Activated CD4-positive, alpha-beta T cell treated with anti-CD3 and anti-CD28 coated beads for 1 hour (primary cell): ENCODE measurements at regions not wholly inside any gene's neighbourhood (a gene's known extent, or its start where the extent isn't known, plus 50 kb on each side); places are given as distances from the start of the nearest gene placed in this dataset.

Experiments used
- DNase-seq: peaks from one replicate; pipeline ENCODE4 v3.0.0-alpha.2; 2020

DNA sequence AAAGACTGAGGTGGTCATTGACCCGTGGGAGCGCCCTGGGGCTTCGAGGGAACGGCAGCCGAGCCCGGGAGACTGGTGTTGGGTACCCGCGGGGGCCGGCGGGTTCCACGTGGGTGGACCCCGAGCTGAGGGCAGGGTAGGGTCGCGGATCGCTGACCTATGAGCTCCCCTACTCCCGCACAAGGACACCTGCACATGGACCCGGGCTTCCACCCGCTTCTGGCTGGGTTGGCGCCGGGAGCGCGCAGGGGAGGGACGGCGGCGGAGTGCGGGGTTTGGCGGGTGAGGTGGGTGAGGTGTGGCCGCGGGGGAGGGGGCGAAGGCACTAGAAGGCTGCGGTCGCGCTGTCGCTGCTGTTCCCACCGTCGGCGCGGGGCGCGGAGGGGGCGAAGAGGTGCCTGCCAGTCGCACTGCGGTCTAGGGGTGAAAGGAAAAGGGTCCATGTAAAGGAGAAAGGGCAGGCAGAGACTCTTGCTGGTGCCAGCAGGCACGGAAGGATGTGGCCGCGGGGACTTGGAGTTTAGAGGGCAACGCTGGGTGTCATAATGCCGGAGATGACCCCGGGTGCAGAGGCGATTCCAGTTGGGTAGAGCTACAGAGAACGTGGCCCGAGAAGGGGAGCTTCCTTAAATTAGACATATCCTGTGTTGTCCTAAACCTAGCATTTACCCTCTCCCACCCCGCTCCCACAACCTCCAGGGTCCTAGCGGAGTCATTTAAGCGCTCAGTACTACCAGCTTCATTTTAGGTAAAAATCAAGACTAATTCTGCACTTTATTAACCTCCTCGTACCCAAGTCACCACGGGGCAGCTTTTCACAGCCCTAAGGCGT lies 245.9 kb upstream of the TOPAZ1 start:
- DNase-seq: no peak

DNA sequence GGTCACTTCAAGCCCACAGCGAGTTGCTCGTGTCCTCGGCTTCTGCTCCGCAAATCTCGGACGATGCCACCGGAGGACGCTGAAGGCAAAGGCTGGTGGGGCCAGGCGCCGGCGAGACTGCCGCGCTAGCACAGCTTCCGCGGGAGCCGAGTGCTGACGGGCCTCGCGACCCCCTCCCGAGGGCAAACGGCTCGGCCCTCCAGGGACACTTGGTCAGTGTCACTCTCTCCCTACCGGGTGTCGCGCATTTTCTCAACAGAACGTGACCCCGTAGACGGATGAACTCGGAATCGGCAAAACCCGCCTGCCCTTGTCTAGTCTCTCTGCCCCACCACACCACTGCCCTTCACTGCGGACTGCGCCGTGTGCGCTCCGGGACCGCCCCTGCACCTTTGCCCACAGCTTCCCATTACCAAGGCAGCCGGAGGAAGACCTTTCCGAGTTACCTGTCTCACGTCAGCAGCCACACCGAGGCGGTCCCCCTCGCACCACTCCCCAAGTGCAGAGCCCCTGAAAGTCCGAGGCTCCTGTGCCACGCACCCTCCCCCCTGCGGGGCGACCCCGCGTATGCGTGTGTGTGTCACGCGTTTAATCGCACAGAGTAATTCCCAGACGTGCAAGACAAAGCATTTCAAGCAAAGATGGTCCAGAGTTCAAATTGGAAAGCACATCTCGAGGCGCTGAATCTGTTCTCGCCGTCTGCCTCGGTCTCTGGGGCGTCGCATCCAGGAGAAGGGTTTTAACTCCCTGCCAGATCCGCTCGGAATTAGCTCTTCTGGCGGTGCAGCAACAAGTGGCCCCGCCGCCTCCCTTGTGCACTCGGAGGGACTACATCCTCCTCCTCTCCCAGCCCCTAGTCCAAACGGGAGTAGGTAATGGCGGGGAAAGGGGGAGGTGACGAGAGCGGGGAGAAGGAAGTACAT lies 245.0 kb upstream of the TOPAZ1 start:
- no peak for DNase-seq

DNA sequence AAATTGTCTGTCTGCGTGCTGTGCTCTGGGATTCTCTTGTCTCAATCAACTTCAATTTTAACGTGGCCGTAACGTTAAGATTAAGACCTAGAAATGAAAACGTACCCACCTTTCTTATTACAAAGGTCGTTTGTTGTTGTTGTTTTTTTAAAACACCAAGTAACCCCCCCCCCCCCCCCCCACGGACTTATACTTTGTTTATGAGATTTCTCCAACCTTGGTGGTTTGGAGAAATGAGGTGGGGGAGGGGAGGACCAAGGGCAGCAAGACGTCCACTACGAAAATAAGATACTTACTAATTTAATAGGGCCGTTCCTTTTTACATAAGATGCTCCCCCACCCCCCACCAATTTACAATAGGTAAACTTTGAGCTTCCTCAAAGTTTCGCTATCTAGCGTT lies 244.4 kb upstream of the TOPAZ1 start:
- no peak for DNase-seq

DNA sequence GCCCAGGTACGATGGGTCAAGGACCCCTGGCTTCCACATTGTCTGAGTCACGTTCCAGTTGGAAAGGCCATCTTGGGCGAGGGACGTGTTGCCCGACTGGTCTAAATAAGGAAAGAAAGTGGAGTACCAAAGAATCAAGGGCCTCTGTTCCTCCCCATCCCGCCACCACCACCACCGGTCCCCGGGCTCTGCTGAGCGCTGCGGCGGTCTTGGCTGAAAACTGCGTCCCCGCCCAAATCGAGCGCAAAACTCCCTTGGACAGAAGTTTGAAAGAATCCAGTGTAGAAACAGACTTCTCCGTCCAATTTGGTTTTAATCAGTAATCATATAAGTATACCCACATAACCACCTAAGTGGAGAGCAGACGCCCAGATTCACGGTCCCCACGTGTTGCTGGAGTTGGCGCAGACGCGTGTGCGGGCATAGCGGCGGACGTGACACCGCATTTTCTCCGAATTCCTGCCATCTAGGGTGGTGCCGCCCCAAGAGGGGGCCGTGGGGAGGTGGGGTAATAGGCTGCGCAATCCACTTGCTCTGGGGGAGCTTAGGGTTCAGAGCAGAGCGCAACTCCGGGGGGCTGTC lies 243.8 kb upstream of the TOPAZ1 start:
- no peak for DNase-seq

DNA sequence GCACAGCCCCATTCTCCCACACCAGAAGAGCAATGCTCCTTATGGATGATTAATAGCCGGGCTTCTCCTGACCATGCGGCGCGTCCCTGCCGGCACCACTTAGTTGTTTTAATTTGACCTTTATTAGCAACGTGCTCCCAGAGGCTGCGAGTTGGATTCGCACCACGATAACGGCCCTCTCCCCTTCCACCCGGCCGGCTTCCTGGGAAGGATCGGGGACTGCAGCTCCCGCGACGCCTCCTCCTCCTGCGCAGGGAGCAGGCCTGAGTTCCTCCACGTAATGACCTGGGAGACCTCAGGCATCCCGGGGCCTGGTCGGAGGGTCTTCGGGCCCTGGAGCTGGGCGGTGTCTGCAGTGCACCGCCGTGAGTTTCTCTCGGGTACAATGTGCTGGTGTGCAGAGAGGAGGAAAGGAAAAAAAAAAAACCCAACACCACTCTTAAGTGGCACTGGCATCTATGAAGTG lies 243.3 kb upstream of the TOPAZ1 start:
- no peak for DNase-seq

DNA sequence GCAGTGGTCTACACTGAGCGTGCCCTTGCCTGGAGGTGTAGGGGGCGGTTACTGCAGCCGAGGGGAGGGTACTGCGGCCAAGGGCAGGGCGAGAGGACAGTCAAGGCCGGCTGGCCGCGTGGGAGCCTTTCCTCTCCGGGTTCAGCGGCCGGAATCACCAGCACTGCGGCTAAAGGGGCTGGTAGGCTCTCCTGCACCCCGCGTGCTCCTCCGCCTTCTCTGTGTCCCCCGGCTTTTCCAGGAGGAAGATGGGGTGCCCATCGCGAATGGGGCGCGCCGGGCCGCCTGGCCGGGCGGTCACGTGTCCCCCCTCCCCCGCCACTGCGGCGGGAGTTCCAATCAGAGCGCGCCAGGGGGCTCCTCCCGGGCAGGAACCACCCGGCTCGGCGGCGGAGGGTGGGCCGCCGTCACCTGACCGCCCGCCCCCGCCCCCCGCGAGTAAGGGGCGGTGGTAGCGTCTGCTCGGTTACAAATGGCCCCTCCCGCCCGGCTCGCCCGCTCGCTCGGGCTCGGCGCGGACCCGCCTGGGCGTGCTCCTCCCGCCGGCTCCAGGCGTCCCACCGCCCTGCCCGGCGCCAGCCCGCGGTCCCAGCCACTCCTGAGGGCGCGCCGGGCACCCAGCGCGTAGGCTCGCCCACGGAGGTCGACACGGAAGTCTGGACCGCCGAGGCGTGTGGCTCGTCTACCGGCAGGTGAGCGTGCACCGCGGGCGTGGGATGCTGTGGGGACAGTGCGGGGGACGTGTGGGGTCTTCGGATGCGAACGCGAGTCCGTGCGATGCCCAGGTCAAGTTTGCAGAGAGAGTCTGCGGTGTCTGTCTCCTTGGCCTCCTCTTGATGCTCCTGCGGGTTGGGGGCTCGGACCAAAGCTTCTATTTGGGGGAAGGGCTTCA lies 242.6 kb upstream of the TOPAZ1 start:
- DNase-seq: no peak

DNA sequence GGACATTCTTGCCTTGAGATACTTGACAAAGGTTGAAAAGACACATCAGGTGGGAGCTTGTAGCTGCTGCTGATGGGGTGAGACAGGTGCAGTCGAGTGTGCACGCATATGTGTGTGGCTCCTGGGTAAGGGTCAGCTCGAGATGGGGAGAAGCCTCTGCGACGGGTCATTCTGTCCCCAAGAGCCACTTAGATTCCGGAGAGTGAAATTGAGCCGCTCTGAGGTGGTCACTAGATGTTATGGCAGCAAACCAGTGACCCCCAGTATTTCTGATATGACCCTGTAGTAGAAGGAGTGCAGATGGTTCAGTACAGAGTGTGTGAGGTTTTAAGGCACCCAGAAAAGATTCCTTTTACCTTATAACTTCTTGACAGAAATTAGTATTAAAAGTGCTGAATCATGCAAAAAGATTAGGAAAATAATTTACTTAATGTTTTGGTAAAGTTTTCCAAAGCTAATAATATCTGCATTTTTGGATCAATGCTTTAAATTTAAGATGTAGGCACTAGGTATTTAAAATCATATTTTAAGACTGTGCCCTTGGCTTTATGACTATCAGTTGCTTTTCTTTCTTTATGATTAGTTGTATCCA lies 241.9 kb upstream of the TOPAZ1 start:
- no peak for DNase-seq

DNA sequence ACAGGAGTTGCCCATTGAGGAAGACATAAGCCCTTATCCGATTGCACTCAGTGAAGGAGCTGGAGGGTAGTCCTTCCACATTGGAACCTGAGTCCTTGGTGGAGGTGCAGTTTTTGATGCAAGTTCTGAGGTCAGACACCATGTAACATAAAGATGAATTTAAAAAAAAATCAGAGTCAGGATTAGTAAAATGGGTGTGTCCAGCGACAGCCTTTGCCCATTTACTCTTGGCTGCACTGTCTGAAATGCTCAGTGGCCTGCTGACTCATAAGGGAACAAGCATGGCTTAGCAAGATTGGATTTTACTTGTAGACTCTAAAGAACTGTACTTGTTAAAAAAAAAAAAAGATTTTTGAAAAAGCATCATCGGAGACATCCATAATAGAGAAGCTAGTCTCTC lies 241.1 kb upstream of the TOPAZ1 start:
- no peak for DNase-seq

DNA sequence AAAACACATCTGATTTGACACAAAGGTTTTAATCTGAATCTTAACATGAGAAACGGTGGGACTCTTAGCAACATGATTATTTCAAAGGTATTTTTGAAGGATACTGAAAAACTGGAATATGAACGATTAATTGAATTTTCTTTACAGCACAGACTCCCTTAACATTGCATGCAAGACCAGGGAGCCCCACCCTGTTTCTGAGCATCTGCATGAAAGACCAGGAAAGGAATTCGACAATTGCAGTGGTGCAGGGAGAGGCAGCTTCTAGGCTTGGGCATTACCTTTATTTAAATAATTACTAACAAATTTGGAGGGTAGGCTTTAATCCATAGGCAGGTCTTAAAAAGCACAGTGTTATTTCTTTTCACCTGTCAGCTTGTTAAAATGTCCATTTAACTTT lies 240.6 kb upstream of the TOPAZ1 start:
- DNase-seq: no peak

DNA sequence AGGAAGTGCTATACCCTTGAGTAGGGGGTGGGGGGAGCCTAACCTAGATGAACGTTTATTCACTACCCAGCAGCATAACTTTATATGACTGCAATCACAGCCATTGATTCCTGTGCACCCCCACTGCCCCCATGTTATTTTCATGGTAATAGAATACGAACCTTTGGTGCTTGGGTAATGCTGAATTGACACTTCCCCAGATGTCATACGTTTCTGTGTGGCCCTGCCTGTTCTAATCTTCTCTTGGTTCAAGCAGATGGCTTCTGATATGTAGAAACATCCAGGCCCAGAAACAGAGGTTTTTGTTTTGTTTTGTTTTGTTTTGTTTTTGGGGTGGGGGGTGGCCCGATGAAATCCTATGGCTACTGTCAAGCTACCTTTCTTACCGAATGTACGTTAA lies 237.9 kb upstream of the TOPAZ1 start:
- no peak for DNase-seq

DNA sequence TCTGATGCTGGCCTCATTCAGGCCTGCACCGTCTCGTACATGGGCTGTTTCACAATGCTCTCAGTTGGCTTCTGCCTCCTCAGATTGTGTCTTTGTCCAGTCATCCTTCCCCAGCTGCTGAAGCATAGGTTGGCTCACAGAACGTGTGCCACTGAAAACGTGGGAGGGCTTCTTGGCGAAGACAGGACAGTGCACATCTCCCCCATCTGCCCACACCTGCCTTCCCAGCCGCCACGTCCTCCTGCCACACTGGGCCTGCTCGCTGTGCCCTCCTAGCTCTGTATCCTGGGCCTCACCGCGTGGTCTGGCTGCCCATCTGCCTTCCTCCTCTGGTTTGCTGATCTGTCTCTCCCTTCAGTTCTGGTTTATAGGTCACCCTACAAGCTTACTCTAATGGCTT lies 230.0 kb upstream of the TOPAZ1 start:
- no peak for DNase-seq

DNA sequence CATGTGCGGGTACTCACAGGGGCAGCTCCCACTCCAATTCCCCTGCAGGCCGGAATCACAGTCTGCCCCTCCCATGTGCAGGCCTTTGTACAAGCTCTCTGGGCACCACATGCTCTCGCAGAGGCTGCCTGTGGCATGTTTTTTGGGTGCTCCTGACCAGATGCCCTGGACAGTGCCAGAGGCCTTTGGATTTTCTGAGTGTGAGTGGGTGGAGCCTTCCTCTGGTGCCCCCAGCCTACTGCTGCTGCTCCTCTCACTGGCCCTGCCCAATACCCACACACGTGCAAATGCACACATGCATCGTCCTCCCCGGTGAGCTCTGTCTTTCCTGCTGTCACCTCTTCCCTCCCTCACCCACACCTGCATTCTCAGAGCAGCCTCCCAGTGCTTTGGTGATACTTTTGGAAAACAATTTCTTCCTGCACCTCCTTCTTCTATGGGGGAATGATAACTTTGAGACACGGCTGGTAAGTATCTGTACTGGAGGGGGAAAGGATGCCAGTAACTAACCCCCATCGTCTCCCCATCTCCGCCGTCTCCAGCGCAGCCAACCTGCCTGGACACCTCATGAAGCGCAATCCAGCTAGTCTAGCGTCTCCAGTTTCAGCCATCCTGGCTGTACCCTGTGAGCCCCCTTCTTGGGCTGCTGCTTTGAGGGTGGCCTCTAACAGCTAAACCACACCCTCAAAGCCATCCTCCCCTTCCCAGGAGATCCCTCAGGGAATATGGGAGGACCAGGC lies 229.4 kb upstream of the TOPAZ1 start:
- no peak for DNase-seq

DNA sequence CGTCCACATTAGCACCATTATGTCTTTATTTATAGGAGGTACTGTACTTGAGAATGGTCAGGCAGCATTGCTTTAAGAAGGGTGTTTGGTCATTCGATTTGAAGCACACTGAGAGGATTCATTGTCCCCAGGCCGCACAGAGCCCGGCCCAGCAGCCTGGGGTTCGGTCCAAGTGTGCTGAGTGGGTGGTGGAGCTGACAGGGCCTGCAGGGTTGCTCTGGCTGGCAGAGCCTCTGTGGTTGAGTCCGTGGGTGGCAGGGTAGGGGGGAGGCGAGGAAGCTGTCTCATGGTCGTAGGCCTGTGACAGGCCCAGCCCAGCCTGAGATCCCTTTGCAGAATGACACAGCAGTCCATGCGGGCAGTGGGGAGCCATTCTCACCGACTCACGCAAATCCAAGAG lies 227.7 kb upstream of the TOPAZ1 start:
- no peak for DNase-seq

DNA sequence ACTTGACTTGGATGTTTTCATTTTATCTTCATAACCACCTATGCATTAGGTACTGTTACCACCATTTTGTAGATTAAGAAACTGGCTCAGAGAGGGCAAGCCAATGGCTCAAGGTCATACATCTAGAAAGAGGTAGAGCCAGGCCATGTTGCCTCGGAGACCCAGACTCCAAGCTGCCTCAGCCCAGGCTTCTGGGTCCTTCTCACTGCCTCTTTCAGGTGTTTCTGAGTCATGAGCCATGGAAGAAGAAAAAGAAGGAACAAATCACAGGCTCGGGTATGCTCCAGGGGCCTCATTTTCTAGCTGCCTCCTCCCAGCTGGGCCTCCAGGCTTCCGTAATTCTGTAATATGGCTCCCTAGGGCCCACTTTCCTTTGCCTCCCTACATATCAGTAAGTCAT lies 226.5 kb upstream of the TOPAZ1 start:
- DNase-seq: no peak

DNA sequence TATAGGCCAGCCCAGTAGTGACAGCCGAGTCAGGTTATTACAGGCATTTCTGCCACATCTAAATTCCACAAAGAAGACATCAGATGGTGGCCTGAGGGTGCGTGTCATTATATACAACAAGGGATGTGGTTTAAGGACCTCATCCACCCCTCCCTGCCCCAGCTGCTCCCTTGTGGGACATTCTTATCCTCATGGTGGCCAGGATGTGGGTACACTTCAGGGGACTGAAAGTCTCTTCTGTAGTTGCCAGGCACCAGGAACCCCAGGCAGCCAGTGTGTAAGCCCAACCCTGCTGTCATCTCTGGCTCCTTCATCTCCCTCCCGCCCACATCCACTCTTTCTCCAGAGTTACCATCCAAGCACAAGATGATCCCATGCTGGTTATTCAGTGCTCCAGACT lies 224.9 kb upstream of the TOPAZ1 start:
- no peak for DNase-seq

DNA sequence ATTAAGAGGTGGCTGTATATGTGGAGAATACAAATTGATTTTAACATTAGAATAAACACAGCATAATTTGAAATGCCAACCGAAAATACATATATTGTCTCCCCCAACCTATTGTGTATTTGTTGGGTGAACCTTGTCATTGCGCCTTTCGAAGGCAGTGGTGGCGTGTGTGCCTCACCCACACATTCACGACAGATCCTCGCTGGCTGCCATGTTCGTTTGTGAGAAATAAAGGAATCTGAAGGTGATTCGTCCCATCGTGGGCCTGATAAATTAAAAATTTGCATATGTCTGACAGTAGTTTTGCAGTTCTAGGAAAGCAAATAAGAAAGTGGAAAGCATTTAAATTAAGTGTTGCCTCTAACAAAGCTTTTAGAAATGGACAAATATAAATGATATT lies 222.8 kb upstream of the TOPAZ1 start:
- no peak for DNase-seq

DNA sequence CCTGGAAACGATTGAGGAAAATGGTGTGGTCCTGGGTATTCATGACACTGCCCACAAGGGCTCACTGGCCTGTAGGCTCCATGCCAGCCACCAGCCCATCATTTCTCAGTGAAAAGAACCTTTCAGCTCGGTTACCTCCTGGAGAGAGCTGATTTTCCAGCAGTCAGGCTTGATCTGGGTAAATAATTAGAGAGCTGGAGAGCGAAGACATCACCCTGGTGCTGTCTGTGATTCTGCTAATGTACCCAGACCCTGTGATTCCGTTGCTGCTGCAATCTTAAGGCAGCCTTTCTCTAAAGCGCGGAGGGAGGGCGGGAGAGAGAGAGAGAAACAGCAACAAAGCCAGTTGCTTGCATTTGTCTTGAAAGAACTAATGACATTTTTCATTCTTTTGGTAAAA lies 221.9 kb upstream of the TOPAZ1 start:
- no peak for DNase-seq

DNA sequence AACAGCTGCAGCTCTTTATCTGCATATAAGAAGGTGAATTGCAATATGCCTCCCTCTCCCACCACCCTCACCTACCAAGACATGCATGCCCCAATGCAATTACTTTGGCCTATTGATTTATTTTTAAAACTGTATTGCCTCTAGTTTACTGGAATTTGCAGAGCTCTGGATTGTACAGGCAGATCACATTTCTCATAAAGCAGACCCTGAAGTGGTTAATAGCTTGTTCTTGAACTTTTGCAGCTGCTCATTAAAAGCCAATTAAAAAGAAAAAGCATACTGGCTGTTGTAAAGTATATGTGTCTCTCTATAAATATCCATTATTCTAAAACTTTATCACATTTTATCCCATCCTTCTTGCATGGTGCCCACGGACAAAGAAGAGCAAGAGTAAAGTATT lies 221.5 kb upstream of the TOPAZ1 start:
- DNase-seq: no peak

DNA sequence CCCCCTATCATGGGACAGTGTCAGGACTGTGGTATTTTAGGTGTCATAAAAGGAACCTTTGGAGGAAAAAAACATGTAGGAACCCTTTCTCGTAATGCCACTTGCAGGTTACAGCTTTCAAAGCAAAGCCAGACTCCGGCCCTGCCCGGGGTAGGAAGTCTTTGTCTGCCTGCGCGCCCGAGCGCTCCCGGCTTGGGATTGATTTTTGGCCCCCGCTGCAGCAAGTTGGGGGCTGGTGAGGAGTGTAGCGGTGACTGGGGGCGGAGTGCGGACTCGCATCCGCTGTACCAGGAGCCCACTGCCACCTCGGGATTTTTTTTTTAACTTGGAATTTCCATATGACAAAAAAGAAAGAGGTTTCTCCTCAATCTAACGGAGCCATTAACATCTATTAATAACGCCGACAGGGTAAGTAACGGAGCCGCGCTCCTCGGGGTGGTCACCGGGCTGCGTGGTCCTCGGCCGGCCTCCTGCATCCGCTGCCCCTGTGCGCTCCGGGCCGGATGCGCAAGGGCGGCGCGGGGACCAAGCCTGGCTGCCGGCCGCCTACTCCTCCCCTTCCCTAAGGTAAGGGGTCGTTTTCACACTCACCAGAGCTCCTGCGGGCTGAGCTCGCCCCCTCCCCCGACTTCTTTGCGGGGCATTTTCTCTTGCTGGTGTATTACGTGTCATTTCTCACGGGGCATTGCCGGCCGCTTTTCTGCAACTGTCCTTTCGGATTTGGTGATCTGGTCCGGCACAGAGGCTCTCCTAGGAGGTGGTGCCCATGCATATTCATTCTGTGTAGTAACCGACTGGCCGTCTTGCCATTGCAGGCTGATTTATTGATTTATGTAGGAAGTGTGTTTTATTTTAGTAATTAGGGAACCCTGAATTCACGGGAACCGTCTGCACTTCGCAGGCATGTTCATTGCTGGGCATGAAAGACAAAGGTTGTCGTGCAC lies 219.8 kb upstream of the TOPAZ1 start:
- no peak for DNase-seq

DNA sequence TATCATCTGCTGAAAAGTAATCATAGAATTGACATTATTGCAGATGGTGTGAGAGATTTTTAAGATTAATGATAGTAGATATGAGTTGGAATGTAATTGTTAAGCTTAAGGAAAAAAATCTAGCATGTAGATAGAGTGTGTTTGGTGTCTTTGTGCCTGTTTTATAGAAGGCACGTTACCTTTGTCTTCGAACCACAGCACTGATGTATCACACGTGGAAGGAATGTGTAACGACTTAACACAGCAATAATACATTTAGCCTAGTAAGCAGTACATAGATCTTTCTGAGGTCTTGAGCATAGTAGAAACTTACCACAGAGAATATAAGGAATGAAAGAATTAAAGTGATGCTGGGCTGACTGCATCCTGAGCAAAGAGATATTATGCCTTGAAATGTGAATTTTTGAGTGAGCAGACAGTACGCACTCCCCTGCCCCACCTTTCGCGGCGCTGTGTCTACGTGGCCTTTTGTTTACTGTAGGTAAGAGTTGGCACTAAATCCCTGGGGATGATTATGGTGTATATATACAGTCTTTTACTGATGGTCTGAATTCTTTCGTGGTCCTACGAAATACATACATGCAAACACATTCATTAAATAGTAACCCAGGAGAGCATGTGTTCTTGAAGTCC lies 217.6 kb upstream of the TOPAZ1 start:
- no peak for DNase-seq
